Brain microvascular endothelial cell (primary cell): ENCODE measurements at regions not wholly inside any gene's neighbourhood (a gene's known extent, or its start where the extent isn't known, plus 50 kb on each side); places are given as distances from the start of the nearest gene placed in this dataset.

Experiments used
- DNase-seq: peaks from one replicate; pipeline ENCODE4 v3.0.0-alpha.2; 2020
- H3K27ac ChIP-seq: fragments of 250-450 bp; sonication (Bioruptor Pico); 2 replicates; pipeline ENCODE4 v1.5.1; 2020; ENCODE audit warnings: mild to moderate bottlenecking, moderate library complexity
- H3K27me3 ChIP-seq: fragments of 250-450 bp; sonication (Bioruptor Pico); replicated peaks from 2 replicates; pipeline ENCODE4 v1.5.1; 2020; ENCODE audit warnings: mild to moderate bottlenecking
- H3K36me3 ChIP-seq: fragments of 250-450 bp; sonication (Bioruptor Pico); replicated peaks from 2 replicates; pipeline ENCODE4 v1.5.1; 2020; ENCODE audit warnings: mild to moderate bottlenecking
- H3K4me3 ChIP-seq: 2 replicates; pipeline ENCODE4 v1.5.1; 2011; ENCODE audit warnings: low read depth, mild to moderate bottlenecking, control low read depth, low read length, moderate library complexity
- CTCF ChIP-seq: IDR thresholded peaks from 2 replicates; pipeline ENCODE4 v1.5.1; 2011; ENCODE audit warnings: low read depth, mild to moderate bottlenecking, moderate library complexity, low read length, control low read depth, inconsistent platforms; ENCODE audit errors: missing control alignments
- in situ Hi-C: cut with HindIII; loops from 2 replicates; pipeline ENCODE4 v1.10.0; 2017; ENCODE audit warnings: low sequenced_read_pairs, low pct_ligation_motif_present

DNA sequence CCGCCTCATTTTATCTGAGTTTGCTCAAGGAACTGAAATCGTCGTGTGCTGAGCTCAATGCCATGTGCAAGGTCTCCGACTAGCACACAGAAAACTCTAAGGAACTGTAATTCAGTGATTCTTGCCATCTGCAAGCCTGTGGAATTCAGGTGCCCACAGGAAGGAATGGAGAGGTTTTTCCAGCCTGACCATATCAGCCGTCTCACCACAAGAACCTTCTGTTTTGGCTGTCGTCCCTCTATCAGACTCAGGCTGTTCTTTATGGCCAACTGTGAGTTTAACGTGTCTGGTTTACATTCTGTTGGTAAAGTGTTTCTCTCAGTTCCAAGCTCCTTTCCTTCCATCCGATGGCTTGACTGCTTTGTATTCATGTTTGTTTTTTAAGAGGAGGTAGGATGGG, 293.5 kb downstream of the SPRY2 start:
- Histone ChIP-seq H3K27ac (no peak overlapping the region), H3K4me3 (no peak overlapping the region), H3K36me3 (no peaks in the 10 kb centered on the region), H3K27me3 (no peaks in the 10 kb centered on the region)
- peak; percentile 60 for DNase-seq
- TF ChIP-seq CTCF: no peak
- in situ Hi-C loops: no loop called here

DNA sequence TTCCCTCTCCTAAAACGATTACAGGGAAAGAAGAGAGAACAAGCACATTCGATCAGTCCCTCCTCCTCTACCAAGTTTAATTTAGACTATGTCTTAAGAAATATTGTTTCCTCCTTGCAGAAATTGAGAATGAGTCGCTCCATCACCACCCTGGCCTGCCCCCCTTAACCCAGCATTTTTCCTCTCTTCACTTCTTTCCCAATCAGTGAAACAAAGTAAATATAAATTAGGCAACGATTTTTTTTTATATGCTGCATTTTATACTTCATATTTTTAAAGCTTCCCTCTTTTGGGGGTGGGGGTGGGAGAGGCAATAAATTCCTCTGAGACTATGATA, 300.0 kb downstream of the SPRY2 start:
- Histone ChIP-seq H3K27ac (peak overlapping the region; percentile 0), H3K36me3 (no peaks in the 10 kb centered on the region), H3K4me3 (no peak overlapping the region), H3K27me3 (no peaks in the 10 kb centered on the region)
- in situ Hi-C loops: no loop called here
- no peak for TF ChIP-seq CTCF
- DNase-seq: no peak

- Histone ChIP-seq H3K27me3 (no peaks in the 10 kb centered on the region), H3K4me3 (no peak overlapping the region), H3K27ac (peak overlapping the region; percentile 13), H3K36me3 (no peaks in the 10 kb centered on the region)
- in situ Hi-C loops: no loop called here
- TF ChIP-seq CTCF: no peak
- peak; percentile 95 for DNase-seq
Observed at GRCh38 chr13:80040196-80040980, 300.5 kb downstream of the SPRY2 start.

DNA sequence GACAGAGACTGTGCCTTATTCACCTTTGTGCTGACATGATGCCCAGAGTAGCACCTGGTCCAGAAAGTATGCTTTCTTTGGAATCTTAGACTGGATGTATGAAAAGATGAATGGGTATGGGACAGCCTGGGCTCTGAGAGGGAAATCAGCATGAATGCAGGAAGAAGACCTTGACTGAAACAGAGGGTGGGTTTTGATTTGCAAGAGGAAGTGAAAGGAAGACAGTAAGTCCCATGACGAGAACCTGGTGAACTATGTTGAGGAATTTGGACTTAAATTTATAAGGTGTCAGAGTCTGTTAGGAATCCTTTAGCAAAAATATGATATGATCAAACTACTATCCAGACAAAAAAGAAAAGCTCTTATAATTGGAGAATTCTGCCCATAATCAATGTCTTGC, 301.9 kb downstream of the SPRY2 start:
- H3K27me3 ChIP-seq: no peaks in the 10 kb centered on the region
- H3K36me3 ChIP-seq: no peaks in the 10 kb centered on the region
- in situ Hi-C loops: no loop called here
- H3K4me3 ChIP-seq: no peak overlapping the region
- DNase-seq: no peak
- TF ChIP-seq CTCF: no peak
- H3K27ac ChIP-seq: no peak overlapping the region

- in situ Hi-C loops: no loop called here
- TF ChIP-seq CTCF: no peak
- DNase-seq: no peak
- no peak overlapping the region for H3K4me3 ChIP-seq
- no peaks in the 10 kb centered on the region for H3K27me3 ChIP-seq
- peak overlapping the region; percentile 47 for H3K27ac ChIP-seq
- H3K36me3 ChIP-seq: no peaks in the 10 kb centered on the region
Observed at GRCh38 chr13:80038371-80038770, 302.6 kb downstream of the SPRY2 start.

- DNase-seq: peak; percentile 92
- peak; percentile 1 for TF ChIP-seq CTCF
- in situ Hi-C loops: no loop called here
- peak overlapping the region; percentile 50 for H3K27ac ChIP-seq
- no peak overlapping the region for H3K4me3 ChIP-seq
- no peaks in the 10 kb centered on the region for H3K36me3 ChIP-seq
- H3K27me3 ChIP-seq: no peaks in the 10 kb centered on the region
Observed at GRCh38 chr13:80037505-80037888, 303.4 kb downstream of the SPRY2 start.
